SJCRH30 (cell line): ENCODE measurements at regions not wholly inside any gene's neighbourhood (a gene's known extent, or its start where the extent isn't known, plus 50 kb on each side); places are given as distances from the start of the nearest gene placed in this dataset.
A peak's percentile ranks its signal among the peaks of the same experiment; 100 is the strongest.

Experiments used
- DNase-seq, 2 experiments: peaks; one replicate each; pipeline ENCODE4 v3.0.0-alpha.2; 2015 to 2020
- H3K27ac ChIP-seq: fragments of 250-450 bp; sonication (Bioruptor Pico); 2 replicates; pipeline ENCODE4 v1.5.1; 2020; ENCODE audit warnings: mild to moderate bottlenecking, moderate library complexity
- H3K27me3 ChIP-seq: fragments of 250-450 bp; sonication (Bioruptor Pico); 2 replicates; pipeline ENCODE4 v1.5.1; 2020; ENCODE audit warnings: mild to moderate bottlenecking, moderate library complexity
- H3K36me3 ChIP-seq: fragments of 250-450 bp; sonication (Bioruptor Pico); 2 replicates; pipeline ENCODE4 v1.5.1; 2020; ENCODE audit warnings: mild to moderate bottlenecking, moderate library complexity
- H3K4me1 ChIP-seq: fragments of 250-450 bp; sonication (Bioruptor Pico); 2 replicates; pipeline ENCODE4 v1.5.1; 2020; ENCODE audit warnings: mild to moderate bottlenecking, moderate library complexity
- H3K4me3 ChIP-seq: fragments of 250-450 bp; sonication (Bioruptor Pico); 2 replicates; pipeline ENCODE4 v1.5.1; 2020; ENCODE audit warnings: mild to moderate bottlenecking, moderate library complexity
- H3K9me3 ChIP-seq: fragments of 250-450 bp; sonication (Bioruptor Pico); replicated peaks from 2 replicates; pipeline ENCODE4 v1.5.1; 2020; ENCODE audit warnings: mild to moderate bottlenecking, moderate library complexity

- H3K27me3 ChIP-seq, result no peaks in the 10 kb centered on the region
- DNase-seq, result no peak
- no peak overlapping the region for H3K27ac ChIP-seq
- no peaks in the 10 kb centered on the region for H3K4me1 ChIP-seq
- H3K4me3 ChIP-seq, result no peak overlapping the region
- H3K9me3 ChIP-seq, result no peaks in the 10 kb centered on the region
- no peaks in the 10 kb centered on the region for H3K36me3 ChIP-seq
These were observed 806.6 kb upstream of the GHITM start for GRCh38 chr10:83332690-83333089.

- H3K4me1 ChIP-seq, result no peaks in the 10 kb centered on the region
- H3K9me3 ChIP-seq, result no peaks in the 10 kb centered on the region
- no peaks in the 10 kb centered on the region for H3K36me3 ChIP-seq
- no peak for DNase-seq
- H3K4me3 ChIP-seq, result no peak overlapping the region
- no peaks in the 10 kb centered on the region for H3K27me3 ChIP-seq
- no peak overlapping the region for H3K27ac ChIP-seq
These were observed 805.7 kb upstream of the GHITM start for GRCh38 chr10:83333566-83333965.

- H3K4me1 ChIP-seq, result no peaks in the 10 kb centered on the region
- H3K27me3 ChIP-seq, result no peaks in the 10 kb centered on the region
- H3K9me3 ChIP-seq, result no peaks in the 10 kb centered on the region
- H3K36me3 ChIP-seq, result no peaks in the 10 kb centered on the region
- DNase-seq, result no peak
- no peak overlapping the region for H3K4me3 ChIP-seq
- H3K27ac ChIP-seq, result no peak overlapping the region
These were observed 795.6 kb upstream of the GHITM start for GRCh38 chr10:83343676-83344075.

GRCh38 chr10:83346266-83346910, 792.9 kb upstream of the GHITM start:
- no peak overlapping the region for H3K4me3 ChIP-seq
- no peaks in the 10 kb centered on the region for H3K27me3 ChIP-seq
- no peaks in the 10 kb centered on the region for H3K36me3 ChIP-seq
- no peak for DNase-seq
- H3K9me3 ChIP-seq, result no peaks in the 10 kb centered on the region
- no peaks in the 10 kb centered on the region for H3K4me1 ChIP-seq
- no peak overlapping the region for H3K27ac ChIP-seq

GRCh38 chr10:83352588-83352987, 786.7 kb upstream of the GHITM start:
- Histone ChIP-seq H3K4me3 (no peak overlapping the region), H3K9me3 (no peaks in the 10 kb centered on the region), H3K27me3 (no peaks in the 10 kb centered on the region), H3K4me1 (no peaks in the 10 kb centered on the region), H3K36me3 (no peaks in the 10 kb centered on the region), H3K27ac (no peak overlapping the region)
- no peak for DNase-seq

GRCh38 chr10:83354456-83354855, 784.9 kb upstream of the GHITM start:
- no peaks in the 10 kb centered on the region for H3K4me1 ChIP-seq
- no peaks in the 10 kb centered on the region for H3K9me3 ChIP-seq
- H3K4me3 ChIP-seq, result no peak overlapping the region
- no peak for DNase-seq
- H3K36me3 ChIP-seq, result no peaks in the 10 kb centered on the region
- no peak overlapping the region for H3K27ac ChIP-seq
- H3K27me3 ChIP-seq, result no peaks in the 10 kb centered on the region

- H3K4me1 ChIP-seq, result no peaks in the 10 kb centered on the region
- no peak for DNase-seq
- H3K36me3 ChIP-seq, result no peaks in the 10 kb centered on the region
- no peak overlapping the region for H3K27ac ChIP-seq
- no peaks in the 10 kb centered on the region for H3K9me3 ChIP-seq
- no peaks in the 10 kb centered on the region for H3K27me3 ChIP-seq
- no peak overlapping the region for H3K4me3 ChIP-seq
These were observed 782.3 kb upstream of the GHITM start for GRCh38 chr10:83357004-83357403.

GRCh38 chr10:83357627-83358026, 781.7 kb upstream of the GHITM start:
- Histone ChIP-seq H3K27ac (no peak overlapping the region), H3K9me3 (no peaks in the 10 kb centered on the region), H3K27me3 (no peaks in the 10 kb centered on the region), H3K4me3 (no peak overlapping the region), H3K4me1 (no peaks in the 10 kb centered on the region), H3K36me3 (no peaks in the 10 kb centered on the region)
- DNase-seq, result no peak

- Histone ChIP-seq H3K4me1 (no peaks in the 10 kb centered on the region), H3K27me3 (no peaks in the 10 kb centered on the region), H3K9me3 (no peaks in the 10 kb centered on the region), H3K4me3 (no peak overlapping the region), H3K27ac (no peak overlapping the region), H3K36me3 (no peaks in the 10 kb centered on the region)
- no peak for DNase-seq
These were observed 772.3 kb upstream of the GHITM start for GRCh38 chr10:83367036-83367435.

- H3K27me3 ChIP-seq, result no peaks in the 10 kb centered on the region
- H3K27ac ChIP-seq, result no peak overlapping the region
- no peaks in the 10 kb centered on the region for H3K4me1 ChIP-seq
These were observed 767.4 kb upstream of the GHITM start for GRCh38 chr10:83371696-83372490.

GRCh38 chr10:83372646-83373045, 766.7 kb upstream of the GHITM start:
- no peaks in the 10 kb centered on the region for H3K9me3 ChIP-seq
- H3K27ac ChIP-seq, result no peak overlapping the region
- no peaks in the 10 kb centered on the region for H3K4me1 ChIP-seq
- H3K4me3 ChIP-seq, result no peak overlapping the region
- no peaks in the 10 kb centered on the region for H3K36me3 ChIP-seq
- DNase-seq, result no peak
- no peaks in the 10 kb centered on the region for H3K27me3 ChIP-seq

More at GRCh38 chr10:83371696-83372490, 767.4 kb upstream of the GHITM start:
- Histone ChIP-seq H3K4me3 (no peak overlapping the region), H3K36me3 (no peaks in the 10 kb centered on the region), H3K9me3 (no peaks in the 10 kb centered on the region)
- DNase-seq, result no peak

- no peaks in the 10 kb centered on the region for H3K9me3 ChIP-seq
- H3K36me3 ChIP-seq, result no peaks in the 10 kb centered on the region
- peak; percentile 9 to 34 for DNase-seq
- H3K4me1 ChIP-seq, result no peaks in the 10 kb centered on the region
- H3K27ac ChIP-seq, result no peak overlapping the region
- no peaks in the 10 kb centered on the region for H3K27me3 ChIP-seq
- no peak overlapping the region for H3K4me3 ChIP-seq
These were observed 765.6 kb upstream of the GHITM start for GRCh38 chr10:83373671-83374070.

GRCh38 chr10:83374741-83375140, 764.6 kb upstream of the GHITM start:
- H3K36me3 ChIP-seq, result no peaks in the 10 kb centered on the region
- no peak overlapping the region for H3K27ac ChIP-seq
- H3K4me1 ChIP-seq, result no peaks in the 10 kb centered on the region
- H3K9me3 ChIP-seq, result no peaks in the 10 kb centered on the region
- H3K27me3 ChIP-seq, result no peaks in the 10 kb centered on the region
- H3K4me3 ChIP-seq, result no peak overlapping the region
- no peak for DNase-seq

GRCh38 chr10:83375274-83375673, 764.0 kb upstream of the GHITM start:
- Histone ChIP-seq H3K27me3 (no peaks in the 10 kb centered on the region), H3K9me3 (no peaks in the 10 kb centered on the region), H3K27ac (no peak overlapping the region), H3K4me1 (no peaks in the 10 kb centered on the region), H3K4me3 (no peak overlapping the region), H3K36me3 (no peaks in the 10 kb centered on the region)
- DNase-seq, result no peak

- no peaks in the 10 kb centered on the region for H3K4me1 ChIP-seq
- no peaks in the 10 kb centered on the region for H3K9me3 ChIP-seq
- H3K27me3 ChIP-seq, result no peaks in the 10 kb centered on the region
- no peak for DNase-seq
- H3K4me3 ChIP-seq, result no peak overlapping the region
- H3K27ac ChIP-seq, result no peak overlapping the region
- H3K36me3 ChIP-seq, result no peaks in the 10 kb centered on the region
These were observed 741.5 kb upstream of the GHITM start for GRCh38 chr10:83397806-83398205.

GRCh38 chr10:83410570-83410969, 728.7 kb upstream of the GHITM start:
- H3K36me3 ChIP-seq, result no peaks in the 10 kb centered on the region
- no peaks in the 10 kb centered on the region for H3K27me3 ChIP-seq
- no peak for DNase-seq
- no peaks in the 10 kb centered on the region for H3K4me1 ChIP-seq
- H3K4me3 ChIP-seq, result no peak overlapping the region
- H3K9me3 ChIP-seq, result no peaks in the 10 kb centered on the region
- no peak overlapping the region for H3K27ac ChIP-seq
